Activated gamma-delta T cell (primary cell): ENCODE measurements at regions not wholly inside any gene's neighbourhood (a gene's known extent, or its start where the extent isn't known, plus 50 kb on each side); places are given as distances from the start of the nearest gene placed in this dataset.
A peak's percentile ranks its signal among the peaks of the same experiment; 100 is the strongest.

Source experiments
- DNase-seq: peaks from one replicate; lab custom pipeline; 2025; lab: John Stamatoyannopoulos, UW

DNA sequence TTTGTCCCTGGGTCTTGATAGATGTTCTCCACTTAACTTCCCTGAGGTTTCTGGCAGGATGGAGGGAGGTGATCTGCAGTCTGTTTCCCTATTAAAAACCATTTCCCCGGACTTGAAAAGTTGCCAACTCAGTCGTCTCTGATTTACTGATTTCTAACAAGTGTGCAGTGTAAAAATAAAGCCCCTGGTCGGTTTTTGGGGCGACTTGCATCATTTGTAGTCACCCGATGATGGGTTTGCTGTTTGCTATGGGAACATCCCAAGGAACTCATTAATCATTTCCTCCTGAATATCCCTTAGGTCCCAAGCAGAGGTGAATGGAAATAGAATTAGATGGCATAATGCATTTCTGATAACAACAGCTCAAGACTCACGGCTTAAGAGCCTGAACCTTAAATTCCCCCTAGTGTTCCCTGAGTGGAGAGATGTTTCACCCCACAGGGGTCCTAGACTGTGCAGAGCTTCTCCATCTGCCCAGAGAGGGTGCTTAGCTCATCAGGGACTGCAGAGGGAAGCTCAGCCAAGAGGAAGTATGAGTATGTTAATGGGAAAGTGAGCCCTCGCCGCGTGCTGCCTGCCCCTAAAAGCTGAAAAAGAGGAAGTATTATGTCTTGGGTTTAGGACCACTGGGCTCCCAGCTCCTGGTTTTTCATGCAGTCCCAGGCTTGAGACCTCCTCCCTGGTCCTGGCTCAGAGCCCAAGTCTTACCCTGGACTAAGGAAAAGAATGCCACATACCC is 115.1 kb upstream of the DAP start:
- DNase-seq: no peak

DNA sequence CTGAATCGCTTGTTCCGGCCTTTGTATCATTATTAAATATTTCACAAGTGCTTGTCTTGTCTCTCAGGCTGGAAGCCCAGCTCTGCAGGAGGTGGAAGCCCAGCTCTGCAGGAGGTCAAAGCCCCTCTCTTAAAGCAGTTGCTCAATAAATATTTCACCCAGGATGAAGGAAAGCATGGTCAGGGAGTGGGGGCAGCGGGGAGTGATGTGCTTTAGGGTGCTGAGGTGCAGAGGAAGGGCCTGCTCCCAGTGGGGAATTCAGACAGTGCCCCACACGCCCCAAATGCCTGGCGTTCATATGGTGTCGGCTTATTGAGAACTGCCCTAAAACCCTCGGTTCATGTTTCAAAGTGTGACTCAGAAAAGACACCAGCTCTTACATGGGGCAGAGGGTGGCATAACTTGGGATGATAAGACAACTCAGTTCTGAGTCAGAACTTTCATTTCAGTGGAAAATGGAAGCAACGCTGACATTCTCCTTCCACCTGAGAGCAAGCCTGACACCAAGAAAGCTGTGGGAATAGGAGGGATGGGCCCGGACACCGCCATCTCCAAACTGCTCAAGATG is 114.3 kb upstream of the DAP start:
- no peak for DNase-seq

DNA sequence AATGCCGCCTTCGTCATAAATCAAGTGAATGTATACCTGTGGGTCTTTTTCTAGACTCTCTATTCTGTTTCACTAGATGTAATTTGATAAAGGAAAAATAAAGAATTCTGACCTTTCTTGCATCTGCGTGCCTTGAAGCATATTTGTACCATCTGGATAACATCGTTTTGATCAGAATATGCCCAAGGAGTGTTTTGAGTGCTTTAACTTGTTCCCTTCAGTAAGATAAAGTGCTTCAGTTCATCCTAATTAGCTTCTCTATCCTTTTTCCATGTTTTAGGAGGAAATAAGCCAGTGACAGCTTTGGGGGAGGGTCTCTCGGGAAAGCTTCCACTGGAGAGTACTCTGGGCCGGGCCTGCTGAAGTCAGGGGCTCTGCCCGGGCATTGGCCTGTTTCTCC is 113.5 kb upstream of the DAP start:
- DNase-seq: no peak

DNA sequence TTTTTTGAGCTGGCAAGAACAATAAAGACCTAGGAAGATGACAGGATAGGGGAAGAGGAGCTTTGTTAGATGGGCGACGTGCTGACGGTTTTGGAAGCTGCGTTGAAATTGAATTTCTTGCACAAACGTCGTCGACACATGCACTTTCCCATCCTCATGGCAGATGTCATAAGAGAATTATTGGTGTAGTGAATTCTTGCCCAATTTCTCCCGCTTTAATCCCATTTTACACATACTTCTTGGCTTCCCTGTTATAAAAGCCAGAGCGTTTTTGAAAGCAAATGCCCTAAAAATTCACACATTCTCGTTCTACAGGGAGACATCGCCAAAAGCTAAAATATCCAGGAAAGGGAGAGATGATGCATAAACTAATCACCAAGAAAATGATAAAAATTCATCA is 109.8 kb upstream of the DAP start:
- DNase-seq: no peak

DNA sequence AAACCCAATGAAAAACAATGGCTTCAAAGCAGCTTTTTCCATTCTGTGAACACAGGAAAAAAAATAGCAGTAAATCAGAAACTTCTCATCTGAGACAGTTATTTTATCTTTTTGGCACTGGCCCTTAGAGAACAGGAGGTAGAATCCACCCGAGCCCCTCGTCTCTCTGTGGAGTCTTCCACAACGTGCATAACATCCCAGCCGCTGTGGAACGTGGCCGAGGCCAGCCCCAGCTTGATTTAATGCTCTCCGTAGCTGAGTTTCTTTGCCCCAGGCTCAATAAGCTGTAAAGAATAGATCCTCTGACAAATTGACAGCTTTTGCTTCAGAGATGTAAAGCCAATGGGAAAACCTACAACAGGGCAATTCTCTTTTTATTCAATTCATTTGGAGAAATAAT is 107.9 kb upstream of the DAP start:
- DNase-seq: no peak

DNA sequence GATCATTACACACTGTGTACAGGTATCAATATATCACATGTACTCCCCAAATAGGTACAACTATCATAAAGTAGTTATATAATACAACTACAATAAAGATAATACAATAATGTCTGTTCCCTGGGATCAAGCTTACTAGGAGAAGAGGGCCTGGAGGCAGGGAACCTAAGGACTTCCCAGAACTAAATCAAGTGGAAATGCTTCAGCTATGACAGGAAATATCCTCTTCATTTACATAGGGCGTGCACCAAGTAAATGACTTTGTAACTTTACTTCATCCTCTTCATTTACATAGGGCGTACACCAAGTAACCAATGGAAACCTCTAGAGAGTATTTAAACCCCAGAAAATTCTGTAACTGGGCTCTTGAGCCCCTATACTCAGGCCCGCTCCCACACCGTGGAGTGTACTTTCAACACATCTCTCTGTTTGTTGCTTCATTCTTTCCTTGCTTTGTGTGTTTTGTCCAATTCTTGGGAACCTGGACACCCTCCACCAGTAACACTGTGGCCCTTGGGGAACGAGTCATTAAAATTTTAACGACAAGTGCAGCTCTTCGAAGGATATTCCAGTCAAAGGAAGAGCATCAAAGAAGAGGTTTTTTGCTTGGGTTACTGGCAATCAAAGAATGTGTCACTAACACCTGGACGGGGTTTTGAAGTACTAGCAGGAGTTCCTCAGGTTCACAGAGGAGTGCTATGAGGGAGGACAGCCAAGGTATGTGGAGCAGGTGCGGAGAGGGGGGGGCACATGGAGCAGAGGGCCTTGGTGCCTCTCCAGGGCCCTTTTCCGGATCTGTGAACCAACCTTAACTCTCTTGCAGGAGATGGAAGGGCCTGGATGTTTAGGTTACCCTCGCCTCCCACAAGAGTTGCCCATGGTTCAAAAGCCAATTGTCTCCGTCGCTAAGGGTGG is 106.6 kb upstream of the DAP start:
- no peak for DNase-seq

DNA sequence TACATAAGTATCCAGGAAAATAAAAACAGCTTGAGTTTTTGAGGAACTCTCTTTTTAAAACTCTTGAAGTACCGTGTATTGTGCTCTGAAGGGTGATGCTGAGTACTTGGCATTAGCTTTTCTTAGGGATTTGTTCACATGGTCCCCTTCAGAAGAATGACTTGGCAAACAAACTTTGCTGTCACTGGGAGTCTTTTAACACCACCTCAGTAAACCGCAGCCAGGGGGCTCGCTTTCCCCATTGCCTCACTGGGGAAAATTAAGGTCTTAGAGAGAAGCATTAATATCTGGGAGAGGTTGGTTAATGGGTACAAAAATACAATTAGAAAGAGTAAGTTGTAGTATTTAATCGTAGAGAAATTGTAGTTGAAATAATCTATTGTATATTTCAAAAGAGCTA is 105.9 kb upstream of the DAP start:
- DNase-seq: no peak

DNA sequence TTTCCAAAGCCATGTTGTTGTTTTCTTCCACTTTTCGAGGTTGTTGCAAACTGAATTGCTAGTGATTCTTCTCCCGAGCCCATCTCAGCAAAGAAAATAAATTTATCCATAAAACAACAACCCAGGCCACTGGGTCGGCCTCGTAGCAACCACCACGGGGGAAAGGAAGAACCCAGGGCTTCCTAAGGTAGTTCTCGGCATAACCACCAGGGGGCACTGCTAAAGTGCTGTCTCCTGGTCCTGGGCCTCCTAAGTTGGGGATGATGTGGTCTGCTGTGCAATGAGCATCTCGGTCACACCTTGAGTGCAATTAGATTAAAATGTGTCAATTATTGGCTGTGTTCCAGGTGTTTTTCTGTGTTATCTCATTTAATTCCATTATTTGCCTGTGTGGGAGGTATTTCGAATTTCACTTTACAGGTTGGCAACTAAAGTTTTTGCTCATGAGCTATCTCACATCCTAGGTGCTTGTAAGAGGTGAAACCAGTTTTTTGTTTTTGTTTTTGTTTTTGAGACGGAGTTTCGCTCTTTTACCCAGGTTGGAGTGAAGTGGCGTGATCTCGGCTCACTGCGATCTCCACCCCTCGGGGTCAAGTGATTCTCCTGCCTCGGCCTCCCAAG is 102.8 kb upstream of the DAP start:
- no peak for DNase-seq

DNA sequence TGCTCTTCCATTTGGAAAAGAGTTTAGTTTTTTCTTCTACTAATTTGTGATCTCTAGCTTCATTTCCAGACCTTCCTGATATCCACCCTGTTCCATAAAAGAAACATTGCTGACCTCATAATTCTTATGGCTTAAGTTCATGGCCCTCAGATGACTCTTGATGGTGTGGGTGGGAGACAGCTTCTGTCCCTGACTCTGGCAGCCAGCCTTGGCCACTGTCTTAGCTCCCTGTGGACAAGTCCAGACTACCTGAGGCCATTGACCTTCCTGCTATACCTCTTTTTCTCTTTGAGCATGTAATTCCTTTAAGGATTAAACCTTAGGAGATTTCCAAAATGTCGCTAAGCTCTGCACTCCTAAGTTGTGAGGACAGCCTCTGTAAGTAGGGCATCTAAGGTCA is 101.1 kb upstream of the DAP start:
- DNase-seq: no peak

DNA sequence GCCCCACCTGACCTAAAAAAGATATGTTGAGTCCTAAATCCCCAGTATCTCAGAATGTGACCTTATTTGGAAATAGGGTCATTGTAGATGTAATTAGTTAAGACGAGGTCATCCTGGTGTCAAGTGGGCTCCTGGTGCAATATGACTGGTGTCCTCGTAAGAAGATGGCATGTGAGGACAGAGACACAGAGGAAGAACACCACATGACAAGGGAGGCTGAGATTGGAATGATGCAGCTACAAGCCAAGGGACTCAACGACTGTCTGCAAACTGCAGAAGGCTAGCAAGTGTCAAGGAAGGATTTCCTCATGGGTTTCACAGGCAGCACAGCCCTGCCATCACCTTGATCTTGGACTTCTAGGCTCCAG is 100.4 kb upstream of the DAP start:
- no peak for DNase-seq

DNA sequence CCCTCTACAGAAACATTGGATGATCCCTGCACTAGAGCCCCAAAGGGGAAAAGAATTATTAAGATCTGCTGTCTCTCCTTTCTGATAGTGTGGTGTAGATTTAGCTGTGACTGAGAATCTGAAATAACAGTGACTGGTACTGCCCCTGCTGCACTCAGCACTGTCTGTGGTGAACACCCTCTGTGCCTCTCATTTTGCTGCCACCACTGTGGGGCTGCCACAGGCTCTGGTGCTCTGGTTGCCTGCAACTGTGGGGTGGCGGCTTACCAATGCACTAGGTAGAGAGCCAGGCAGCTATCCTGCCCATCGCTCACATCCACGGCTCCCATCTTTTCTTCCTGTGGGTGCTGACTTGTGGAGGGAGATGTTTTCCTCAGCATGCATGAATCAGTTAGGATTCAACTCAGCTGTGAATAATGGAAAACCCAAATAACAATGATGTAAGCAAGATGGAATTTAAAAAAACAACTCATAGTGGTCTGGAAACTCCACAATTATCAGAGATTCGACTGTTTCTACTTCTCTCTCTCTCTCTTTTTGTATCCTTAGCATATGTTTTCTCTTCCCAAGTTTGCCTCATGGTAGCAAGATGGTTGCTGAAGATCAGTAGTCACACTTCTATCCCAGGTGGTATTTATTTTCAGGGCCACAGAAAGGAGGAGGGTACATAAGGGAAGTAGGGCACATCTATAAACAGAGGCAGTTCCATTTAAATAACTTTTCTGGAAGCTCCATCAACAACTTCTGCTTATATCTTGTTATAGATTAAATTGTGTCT is 99.8 kb upstream of the DAP start:
- DNase-seq: no peak

DNA sequence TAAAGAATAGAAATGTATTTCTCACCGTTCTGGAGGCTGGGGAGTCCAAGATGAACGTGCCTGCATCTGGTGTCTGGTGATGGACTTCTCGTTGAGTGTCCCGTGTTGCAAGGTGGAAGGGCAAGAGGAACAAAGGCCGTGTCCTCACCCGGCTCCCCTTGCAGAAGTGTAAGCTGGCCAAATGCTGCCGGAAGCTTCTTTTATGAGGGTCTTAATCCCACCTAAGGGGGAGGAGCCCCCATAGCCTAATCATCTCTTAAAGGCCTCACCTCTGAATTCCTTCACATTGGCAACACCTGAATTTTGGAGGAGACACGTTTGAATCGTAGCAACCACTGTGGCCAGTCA is 99.1 kb upstream of the DAP start:
- DNase-seq: no peak

DNA sequence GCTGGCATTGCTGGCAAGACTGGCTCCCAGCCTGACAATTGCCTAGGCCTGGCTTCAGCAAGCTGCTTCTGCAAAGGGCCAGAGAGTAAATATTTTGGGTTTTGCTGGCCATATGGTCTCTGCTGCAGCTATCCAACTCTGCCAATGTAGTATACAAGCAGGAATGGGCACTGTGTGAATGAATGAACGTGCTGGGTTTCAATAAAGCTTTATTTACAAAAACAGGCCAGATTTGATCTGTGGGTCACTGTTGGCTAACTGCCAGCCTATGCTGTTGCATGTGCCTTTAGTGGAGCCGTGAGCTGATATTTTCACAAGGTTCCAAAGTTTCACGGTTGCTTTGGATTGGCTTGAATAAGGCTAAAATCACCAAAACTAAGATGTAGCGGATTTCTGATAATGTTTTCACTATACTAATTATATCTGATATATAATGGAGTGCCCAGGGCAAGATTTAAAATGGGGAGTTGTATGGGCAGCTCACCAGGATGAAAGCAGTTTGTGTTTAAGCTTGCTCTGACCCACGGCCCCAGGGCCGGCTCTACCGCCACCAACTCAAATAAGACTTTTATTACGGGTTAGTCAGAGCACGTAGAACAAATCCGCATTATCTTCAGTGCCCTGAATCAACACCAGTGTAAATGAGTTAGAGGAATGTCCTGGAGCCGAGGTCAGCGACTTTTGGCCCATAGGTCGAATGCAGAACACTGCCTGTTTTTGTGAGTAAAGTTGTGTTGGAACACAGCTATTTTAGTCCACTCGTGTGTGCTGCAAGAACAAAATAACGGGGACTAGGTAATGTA is 98.6 kb upstream of the DAP start:
- no peak for DNase-seq

DNA sequence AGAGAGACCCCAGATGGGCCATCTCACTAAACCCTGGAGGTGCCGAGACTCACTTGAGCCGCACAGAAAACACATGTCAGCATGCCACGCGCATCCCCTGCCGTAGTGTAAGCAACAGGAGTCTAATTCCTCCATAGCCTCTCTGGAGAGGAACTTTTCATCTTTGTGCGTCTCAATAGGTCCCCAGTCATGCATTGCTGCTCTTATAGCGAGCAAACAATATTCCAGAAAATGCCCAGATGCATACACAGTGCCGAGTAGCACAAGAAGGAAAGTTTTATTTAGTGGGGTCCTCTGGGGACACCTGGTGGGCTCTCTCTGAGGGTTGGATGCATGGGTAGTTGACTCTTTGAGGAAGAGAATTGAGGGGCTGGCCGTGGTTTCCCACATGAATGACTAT is 97.9 kb upstream of the DAP start:
- no peak for DNase-seq

DNA sequence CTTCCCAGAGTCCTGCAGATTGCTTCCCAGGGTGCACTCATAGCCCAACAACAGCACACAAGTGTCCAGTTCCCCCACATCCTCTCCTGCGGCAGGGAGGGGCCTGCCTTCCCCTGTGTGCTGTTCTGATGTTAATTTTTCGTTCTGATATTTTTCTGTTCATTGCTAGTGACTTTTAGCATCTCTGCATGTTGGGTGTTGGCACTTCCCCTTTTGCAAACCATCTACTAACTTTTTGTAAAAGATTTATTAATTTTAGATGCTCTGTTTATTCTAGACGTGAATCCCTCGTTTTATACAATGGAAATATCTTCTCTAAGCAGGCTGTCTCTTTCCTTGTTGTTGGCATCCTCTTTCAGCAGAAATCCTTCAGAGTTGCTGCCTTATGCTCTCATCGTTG is 97.3 kb upstream of the DAP start:
- DNase-seq: no peak

DNA sequence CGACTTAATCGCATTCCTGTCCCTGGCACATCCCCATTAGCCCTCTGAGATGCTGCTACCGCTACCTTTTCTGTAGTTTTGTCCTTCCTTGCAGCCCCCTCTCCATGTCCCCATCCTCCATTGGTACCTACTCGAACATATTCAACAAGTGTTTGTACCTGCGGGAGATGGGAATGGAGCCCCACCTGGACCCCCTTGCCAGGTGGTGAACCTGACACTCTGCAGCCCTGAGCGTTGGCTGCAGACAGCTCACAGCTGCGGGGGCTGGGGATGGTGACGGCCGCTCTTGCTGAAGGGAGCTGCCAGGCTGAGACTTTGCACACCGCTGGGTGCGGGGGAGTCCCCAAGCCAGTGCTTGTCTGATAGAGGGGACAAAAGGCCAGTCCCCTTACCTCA is 96.3 kb upstream of the DAP start:
- no peak for DNase-seq

DNA sequence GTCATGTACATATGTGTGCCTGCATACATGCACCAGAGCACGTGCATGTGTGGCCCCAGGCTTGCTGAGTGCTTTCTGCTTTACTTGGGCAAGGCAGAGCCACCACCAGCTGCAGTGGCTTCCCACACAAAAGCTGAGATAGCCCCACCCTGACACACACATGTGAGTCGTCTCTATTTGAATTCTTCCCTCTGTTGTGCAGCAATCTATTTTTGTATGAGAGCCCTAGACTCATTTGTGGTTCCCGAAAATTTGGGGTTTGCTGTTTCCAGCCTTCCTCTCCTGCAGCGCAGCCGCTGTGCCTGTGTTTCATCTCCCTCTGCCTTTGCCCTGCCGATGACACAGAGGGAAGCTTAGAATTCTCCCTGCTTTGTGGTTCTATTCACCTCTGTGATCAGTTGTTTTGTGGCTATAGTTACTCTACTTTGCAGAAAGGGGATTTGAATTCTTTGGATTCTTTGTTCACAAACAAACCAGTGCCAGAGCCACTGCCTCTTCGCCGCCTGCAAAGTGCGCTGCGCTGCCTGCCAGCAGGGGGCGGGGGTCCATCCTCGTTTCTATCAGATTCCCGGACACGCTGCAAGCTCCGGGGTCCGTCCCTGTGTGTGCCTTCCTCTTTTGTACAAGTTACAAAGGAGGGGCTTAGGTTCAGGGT is 95.8 kb upstream of the DAP start:
- peak; percentile 7 for DNase-seq

DNA sequence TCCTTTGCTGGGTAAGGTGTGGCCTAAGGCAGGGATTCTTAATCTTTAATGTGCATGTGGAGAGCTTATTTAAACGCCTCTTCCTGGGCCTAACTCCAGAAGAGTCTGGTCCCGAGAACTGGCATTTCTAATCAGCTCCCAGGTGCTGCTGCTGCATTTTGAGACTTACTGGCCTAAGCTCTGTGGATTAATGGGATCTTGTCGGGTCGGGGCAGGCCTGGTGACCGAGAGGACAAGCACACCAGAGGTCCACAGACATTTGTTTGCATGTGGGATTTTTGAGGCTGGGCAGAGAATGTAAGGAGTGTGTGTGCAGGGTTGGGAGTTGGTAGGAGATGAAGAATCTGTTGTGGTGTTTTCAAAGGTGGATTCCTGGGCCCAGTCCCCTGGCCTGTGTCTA is 95.0 kb upstream of the DAP start:
- DNase-seq: no peak

DNA sequence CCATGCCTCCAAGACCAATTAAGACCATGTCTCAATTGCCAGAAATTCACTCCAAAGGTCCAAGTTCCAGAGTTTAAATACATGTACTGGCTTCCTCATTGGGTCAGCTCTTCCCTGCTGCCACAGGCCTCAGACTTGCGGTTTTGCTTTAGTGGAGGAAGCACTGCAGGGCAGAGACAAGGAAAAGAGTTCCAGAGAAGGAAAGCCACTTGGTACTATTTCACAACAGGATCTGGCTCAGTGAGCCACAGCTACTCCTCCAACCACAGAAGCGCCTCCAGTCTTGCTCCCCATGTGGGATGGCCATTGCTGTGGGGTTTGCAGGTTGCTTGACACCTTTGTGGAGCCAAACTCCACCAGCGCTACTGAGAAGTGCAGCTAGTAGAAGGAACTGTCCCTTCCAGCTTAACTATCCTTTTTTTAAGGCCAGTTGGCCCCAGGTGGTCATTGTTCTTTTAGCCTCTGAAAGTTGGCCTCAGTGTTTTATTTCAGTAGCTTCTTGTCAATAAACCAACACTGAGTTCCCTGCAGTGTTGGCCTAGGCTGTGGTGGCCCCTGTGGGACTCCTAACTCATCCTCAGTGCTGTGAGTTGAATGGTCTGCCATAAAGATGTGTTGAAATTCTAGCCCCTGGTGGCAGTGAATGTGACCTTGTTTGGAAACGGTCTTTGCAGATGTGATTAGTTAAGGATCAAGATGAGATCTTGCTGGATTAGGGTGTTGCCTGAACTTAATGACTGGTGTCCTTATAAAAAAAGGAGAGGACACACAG is 93.7 kb upstream of the DAP start:
- no peak for DNase-seq

DNA sequence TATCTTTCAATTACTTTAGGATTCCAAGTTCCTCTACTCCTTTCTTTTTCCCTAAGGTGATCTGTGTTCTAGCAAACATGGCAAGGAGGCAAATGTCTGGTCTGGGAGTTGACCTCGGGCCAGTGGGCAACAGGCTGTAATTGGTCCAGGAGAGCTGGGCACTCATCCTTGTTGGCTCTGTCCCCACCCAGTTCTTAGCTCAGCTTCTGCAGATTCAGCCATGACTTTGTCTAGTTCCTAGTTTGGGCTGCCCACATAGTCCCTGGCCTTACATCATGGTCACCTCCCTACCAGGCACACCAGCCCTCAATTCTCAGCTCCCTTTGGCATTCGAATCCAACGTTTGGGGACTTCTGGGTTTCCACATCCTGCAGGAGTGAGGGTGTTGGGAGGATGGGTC is 92.1 kb upstream of the DAP start:
- DNase-seq: no peak
